H1 (cell line): ENCODE measurements at regions not wholly inside any gene's neighbourhood (a gene's known extent, or its start where the extent isn't known, plus 50 kb on each side); places are given as distances from the start of the nearest gene placed in this dataset.

Source experiments
- CTCF ChIA-PET: fragments of 300-600 bp; sonication (Branson Sonifier 250); formaldehyde crosslinking; loops from one replicate; lab custom pipeline; 2021; ENCODE audit not compliant: partially characterized antibody; lab: Charles Lee
- POLR2A ChIA-PET: fragments of 300-600 bp; sonication (Branson Sonifier 250); formaldehyde crosslinking; loops from one replicate; lab custom pipeline; 2021; ENCODE audit warnings: inconsistent platforms; ENCODE audit not compliant: partially characterized antibody; lab: Charles Lee
- DNase-seq, 2 experiments: peaks; one replicate each; pipeline versions ENCODE4 v3.0.0 to v3.0.0-alpha.2; 2010 to 2022; ENCODE audit warnings: low spot score in 2 of 2, low read depth in 1 of 2, mixed read lengths in 1 of 2
- FAIRE-seq: peaks from 2 replicates; lab custom pipeline; 2011; peaks lifted over from hg19 to GRCh38; lab: Jason Lieb, UNC
- H2AFZ ChIP-seq: 2 replicates; pipeline ENCODE4 v1.8.1; 2012; ENCODE audit warnings: low read length, inconsistent platforms
- H2AK5ac ChIP-seq: 2 replicates; pipeline ENCODE4 v1.6.1; 2013; ENCODE audit warnings: low read depth, low read length
- H2BK120ac ChIP-seq: replicated peaks from 2 replicates; pipeline ENCODE3; 2013; ENCODE audit warnings: low read depth, low read length, inconsistent platforms
- H2BK12ac ChIP-seq: 2 replicates; pipeline ENCODE4 v1.6.1; 2013; ENCODE audit warnings: low read depth, low read length
- H2BK15ac ChIP-seq: 2 replicates; pipeline ENCODE4 v1.6.1; 2013; ENCODE audit warnings: low read length
- H2BK20ac ChIP-seq: 2 replicates; pipeline ENCODE4 v1.6.1; 2013; ENCODE audit warnings: low read length
- H2BK5ac ChIP-seq: 2 replicates; pipeline ENCODE4 v1.6.1; 2013; ENCODE audit warnings: low read depth, low read length
- H3K14ac ChIP-seq: 2 replicates; pipeline ENCODE4 v1.6.1; 2013; ENCODE audit warnings: inconsistent platforms; ENCODE audit not compliant: insufficient read length
- H3K18ac ChIP-seq: 2 replicates; pipeline ENCODE4 v1.6.1; 2013; ENCODE audit warnings: low read length; ENCODE audit errors: extremely low read depth
- H3K23ac ChIP-seq: 2 replicates; pipeline ENCODE4 v1.6.1; 2013; ENCODE audit warnings: inconsistent platforms; ENCODE audit not compliant: insufficient read length
- H3K23me2 ChIP-seq: 2 replicates; pipeline ENCODE4 v1.6.1; 2013; ENCODE audit warnings: low read depth, low read length
- H3K27ac ChIP-seq: 2 replicates; pipeline ENCODE4 v1.6.1; 2011; ENCODE audit warnings: low read depth, low read length, inconsistent platforms
- H3K27me3 ChIP-seq, 4 experiments: replicated peaks in 1 of 4; 1 replicate in 1 of 4; 2 replicates in 3 of 4; pipeline versions ENCODE4 v1.6.1 to v1.8.1; 2011 to 2013; ENCODE audit warnings: low read length in 3 of 4, mild to moderate bottlenecking in 3 of 4, inconsistent platforms in 2 of 4, mixed read lengths in 2 of 4, moderate library complexity in 1 of 4; ENCODE audit not compliant: control insufficient read depth in 3 of 4, insufficient read depth in 3 of 4; ENCODE audit errors: extremely low read depth in 1 of 4
- H3K36me3 ChIP-seq, 4 experiments: 2 replicates each; pipeline versions ENCODE4 v1.6.1 to v1.8.1; 2011 to 2013; ENCODE audit warnings: mild to moderate bottlenecking in 4 of 4, low read length in 3 of 4, moderate library complexity in 2 of 4, control low read depth in 1 of 4, inconsistent platforms in 1 of 4; ENCODE audit not compliant: insufficient read depth in 4 of 4, control insufficient read depth in 2 of 4
- H3K4ac ChIP-seq: replicated peaks from 2 replicates; pipeline ENCODE3; 2013; ENCODE audit warnings: low read length, low read depth, mixed read lengths, inconsistent platforms; ENCODE audit not compliant: insufficient read length
- H3K4me1 ChIP-seq, 4 experiments: replicated peaks in 1 of 4; 1 replicate in 1 of 4; 2 replicates in 3 of 4; pipeline versions ENCODE4 v1.6.1 to v1.8.1; 2011 to 2013; ENCODE audit warnings: low read length in 3 of 4, inconsistent platforms in 2 of 4, mixed read lengths in 1 of 4; ENCODE audit not compliant: insufficient read depth in 4 of 4, control insufficient read depth in 3 of 4
- H3K4me2 ChIP-seq, 2 experiments: 2 replicates each; pipeline versions ENCODE4 v1.6.1 to v1.8.1; 2011 to 2013; ENCODE audit warnings: low read depth in 2 of 2, low read length in 2 of 2, control low read depth in 1 of 2, inconsistent platforms in 1 of 2, mild to moderate bottlenecking in 1 of 2; ENCODE audit not compliant: insufficient read depth in 1 of 2
- H3K4me3 ChIP-seq, 4 experiments: fragments of 200-600, 300-600 bp in 1 of 4; sonication (generic), shearing (Covaris generic), sonication (Bioruptor Twin) in 1 of 4; 2 replicates each; pipeline versions ENCODE4 v1.5.1 to v1.8.1; 2011 to 2016; ENCODE audit warnings: low read length in 4 of 4, low read depth in 3 of 4, control low read depth in 2 of 4, inconsistent platforms in 2 of 4, mild to moderate bottlenecking in 2 of 4, mixed read lengths in 1 of 4, moderate library complexity in 1 of 4; ENCODE audit not compliant: insufficient read depth in 2 of 4; ENCODE audit errors: extremely low read depth in 1 of 4
- H3K56ac ChIP-seq: replicated peaks from 2 replicates; pipeline ENCODE3; 2013; ENCODE audit warnings: low read depth, mild to moderate bottlenecking, mixed read lengths, low read length, inconsistent platforms; ENCODE audit not compliant: insufficient read length
- H3K79me1 ChIP-seq: 2 replicates; pipeline ENCODE4 v1.6.1; 2013; ENCODE audit warnings: low read depth, low read length, control low read depth
- H3K79me2 ChIP-seq, 2 experiments: 2 replicates each; pipeline versions ENCODE4 v1.6.1 to v1.8.1; 2012 to 2013; ENCODE audit warnings: low read length in 2 of 2, mild to moderate bottlenecking in 2 of 2, inconsistent platforms in 1 of 2; ENCODE audit not compliant: insufficient read depth in 2 of 2, control insufficient read depth in 1 of 2
- H3K9ac ChIP-seq, 4 experiments: replicated peaks in 1 of 4; 1 replicate in 1 of 4; 2 replicates in 3 of 4; pipeline versions ENCODE4 v1.6.1 to v1.8.1; 2011 to 2013; ENCODE audit warnings: low read depth in 3 of 4, low read length in 3 of 4, control low read depth in 2 of 4, mild to moderate bottlenecking in 2 of 4, moderate library complexity in 2 of 4, inconsistent platforms in 1 of 4; ENCODE audit errors: extremely low read depth in 1 of 4
- H3K9me3 ChIP-seq, 2 experiments: 2 replicates each; pipeline versions ENCODE4 v1.6.1 to v1.8.1; 2012 to 2013; ENCODE audit warnings: mild to moderate bottlenecking in 2 of 2, moderate library complexity in 2 of 2, control low read depth in 1 of 2, inconsistent platforms in 1 of 2, low read depth in 1 of 2, low read length in 1 of 2, mixed read lengths in 1 of 2; ENCODE audit not compliant: insufficient read depth in 2 of 2
- H4K20me1 ChIP-seq, 2 experiments: replicated peaks in 1 of 2; 2 replicates each; pipeline versions ENCODE3 to v1.8.1; 2011 to 2013; ENCODE audit warnings: inconsistent platforms in 2 of 2, low read length in 2 of 2, mild to moderate bottlenecking in 1 of 2; ENCODE audit not compliant: insufficient read depth in 2 of 2, control insufficient read depth in 1 of 2
- H4K5ac ChIP-seq: 2 replicates; pipeline ENCODE4 v1.6.1; 2013; ENCODE audit warnings: low read length, low read depth, mixed read lengths, inconsistent platforms; ENCODE audit not compliant: insufficient read length
- H4K8ac ChIP-seq: 2 replicates; pipeline ENCODE4 v1.8.0; 2013; ENCODE audit warnings: mild to moderate bottlenecking, moderate library complexity, low read length, inconsistent platforms; ENCODE audit not compliant: insufficient read depth; ENCODE audit errors: extremely low read depth
- H4K91ac ChIP-seq: replicated peaks from 2 replicates; pipeline ENCODE3; 2013; ENCODE audit warnings: low read length, mixed read lengths, inconsistent platforms; ENCODE audit not compliant: insufficient read length
- ASH2L ChIP-seq: fragments of 200-600, 300-600 bp; sonication (generic); IDR thresholded peaks from one replicate; pipeline ENCODE4 v1.7.1; 2017; ENCODE audit warnings: low read length
- BACH1 ChIP-seq: IDR thresholded peaks from 2 replicates; pipeline ENCODE4 v1.6.1; 2012; ENCODE audit warnings: low read length, improper control_type of control experiment
- CHD2 ChIP-seq: IDR thresholded peaks from 2 replicates; pipeline ENCODE4 v1.6.1; 2012; ENCODE audit warnings: low read length, improper control_type of control experiment
- EZH2 ChIP-seq: fragments of 200-600 bp; sonication (generic); IDR thresholded peaks from 2 replicates; pipeline ENCODE4 v1.7.1; 2012; ENCODE audit warnings: low read depth, mild to moderate bottlenecking, moderate library complexity, low read length, inconsistent platforms; ENCODE audit not compliant: severe bottlenecking
- TAF7 ChIP-seq: optimal IDR thresholded peaks from 2 replicates; pipeline ENCODE3; 2011; ENCODE audit warnings: low read depth, mild to moderate bottlenecking, inconsistent platforms, low read length, moderate library complexity, borderline replicate concordance
- WGBS, 2 experiments: shearing (Covaris generic) in 1 of 2; methylation state at CpG; one replicate each; pipeline versions ENCODE4 v1.1.6 to v1.1.7; 2013 to 2015; ENCODE audit warnings: low lambda C conversion rate in 2 of 2, mixed read lengths in 2 of 2, inconsistent platforms in 1 of 2, low coverage in 1 of 2, missing lambda C conversion rate in 1 of 2; ENCODE audit not compliant: insufficient replicate concordance in 2 of 2, insufficient coverage in 1 of 2, insufficient read length in 1 of 2; ENCODE audit errors: extremely low coverage in 1 of 2, missing lambda C conversion rate in 1 of 2; 5-methylcytosine and 5-hydroxymethylcytosine counted together

- no peak for FAIRE-seq
Observed at GRCh38 chr3:80338366-80338765, 570.6 kb upstream of the ROBO1 start.

More at GRCh38 chr3:80338366-80338765, 570.6 kb upstream of the ROBO1 start:
- Histone ChIP-seq H3K56ac (no peak overlapping the region), H3K14ac (no peak overlapping the region), H2BK12ac (no peak overlapping the region), H3K9me3 (no peaks in the 10 kb centered on the region), H2BK15ac (no peak overlapping the region), H2AK5ac (no peak overlapping the region), H3K79me2 (no peaks in the 10 kb centered on the region), H4K8ac (peak overlapping the region; percentile 51; the same call in 1 of the 2 replicates), H2BK120ac (no peak overlapping the region), H3K4me2 (no peak overlapping the region), H4K20me1 (no peaks in the 10 kb centered on the region), H3K4me3 (no peak overlapping the region), H3K4ac (no peak overlapping the region), H3K36me3 (no peaks in the 10 kb centered on the region), H3K23me2 (no peaks in the 10 kb centered on the region), H3K27me3 (no peaks in the 10 kb centered on the region), H4K5ac (no peak overlapping the region), H3K18ac (no peak overlapping the region), H2BK5ac (no peak overlapping the region), H3K23ac (no peak overlapping the region), H3K79me1 (no peaks in the 10 kb centered on the region; the same call in 1 of the 2 replicates), H3K9ac (no peak overlapping the region), H3K27ac (no peak overlapping the region), H2BK20ac (no peak overlapping the region), H2AFZ (no peak overlapping the region), H4K91ac (no peak overlapping the region), H3K4me1 (no peaks in the 10 kb centered on the region)
- DNase-seq = no peak
- CTCF ChIA-PET = no interaction called here
- no peak for TF ChIP-seq TAF7
- no peak for TF ChIP-seq BACH1
- no peak for TF ChIP-seq CHD2
- no peak for TF ChIP-seq ASH2L
- no peak for TF ChIP-seq EZH2
- 92% methylated on average over 4 of the region's 4 CpGs; no CpG with 5 or more reads in 1 of the 2 experiments for WGBS, 2 experiments
- POLR2A ChIA-PET = no interaction called here
